ENCODE measurements at regions not wholly inside any gene's neighbourhood (a gene's known extent, or its start where the extent isn't known, plus 50 kb on each side); places are given as distances from the start of the nearest gene placed in this dataset.

GRCh38 chr5:85170183-85170582 is 785.5 kb upstream of the EDIL3 start:
- Histone ChIP-seq H3K27me3 (peaks cover 6% of the 10 kb centered on the region), H3K36me3 (no peaks in the 10 kb centered on the region), H3K27ac (no peak overlapping the region), H3K9me3 (ENCODE audit: low read depth) (no peaks in the 10 kb centered on the region), H3K4me3 (no peak overlapping the region), H3K4me1 (ENCODE audit: low read depth) (no peaks in the 10 kb centered on the region)
- TF ChIP-seq CTCF (IDR thresholded peaks at IDR 0.05; ENCODE audit: low read depth, low read length) = no peak
- DNase-seq (ENCODE audit: low read depth in 1 of 2, low spot score in 1 of 2) = no peak

GRCh38 chr5:85173469-85173868 is 788.8 kb upstream of the EDIL3 start:
- peaks cover 6% of the 10 kb centered on the region for H3K27me3 ChIP-seq
- no peak overlapping the region for H3K27ac ChIP-seq
- no peaks in the 10 kb centered on the region for H3K4me1 ChIP-seq (ENCODE audit: low read depth)
- TF ChIP-seq CTCF (IDR thresholded peaks at IDR 0.05; ENCODE audit: low read depth, low read length) = no peak
- DNase-seq (ENCODE audit: low read depth in 1 of 2, low spot score in 1 of 2) = no peak
- no peaks in the 10 kb centered on the region for H3K36me3 ChIP-seq
- no peak overlapping the region for H3K4me3 ChIP-seq
- no peaks in the 10 kb centered on the region for H3K9me3 ChIP-seq (ENCODE audit: low read depth)

- Histone ChIP-seq H3K4me3 (no peak overlapping the region), H3K4me1 (ENCODE audit: low read depth) (no peaks in the 10 kb centered on the region), H3K27ac (no peak overlapping the region), H3K9me3 (ENCODE audit: low read depth) (no peaks in the 10 kb centered on the region), H3K27me3 (no peaks in the 10 kb centered on the region), H3K36me3 (no peaks in the 10 kb centered on the region)
- TF ChIP-seq CTCF (IDR thresholded peaks at IDR 0.05; ENCODE audit: low read depth, low read length) = no peak
- no peak for DNase-seq (ENCODE audit: low read depth in 1 of 2, low spot score in 1 of 2)
Measured at GRCh38 chr5:85182344-85182743, 797.7 kb upstream of the EDIL3 start.

GRCh38 chr5:85204289-85204688 is 819.6 kb upstream of the EDIL3 start:
- no peak overlapping the region for H3K4me3 ChIP-seq
- no peak overlapping the region for H3K27ac ChIP-seq
- no peaks in the 10 kb centered on the region for H3K4me1 ChIP-seq (ENCODE audit: low read depth)
- no peaks in the 10 kb centered on the region for H3K36me3 ChIP-seq
- no peaks in the 10 kb centered on the region for H3K27me3 ChIP-seq
- DNase-seq (ENCODE audit: low read depth in 1 of 2, low spot score in 1 of 2) = no peak
- TF ChIP-seq CTCF (IDR thresholded peaks at IDR 0.05; ENCODE audit: low read depth, low read length) = no peak
- no peaks in the 10 kb centered on the region for H3K9me3 ChIP-seq (ENCODE audit: low read depth)

GRCh38 chr5:85205430-85205829 is 820.8 kb upstream of the EDIL3 start:
- H3K36me3 ChIP-seq = no peaks in the 10 kb centered on the region
- no peaks in the 10 kb centered on the region for H3K27me3 ChIP-seq
- no peak for DNase-seq (ENCODE audit: low read depth in 1 of 2, low spot score in 1 of 2)
- H3K4me1 ChIP-seq (ENCODE audit: low read depth) = no peaks in the 10 kb centered on the region
- H3K9me3 ChIP-seq (ENCODE audit: low read depth) = no peaks in the 10 kb centered on the region
- TF ChIP-seq CTCF (IDR thresholded peaks at IDR 0.05; ENCODE audit: low read depth, low read length) = no peak
- no peak overlapping the region for H3K27ac ChIP-seq
- no peak overlapping the region for H3K4me3 ChIP-seq

- Histone ChIP-seq H3K4me1 (ENCODE audit: low read depth) (no peaks in the 10 kb centered on the region), H3K27me3 (no peaks in the 10 kb centered on the region), H3K9me3 (ENCODE audit: low read depth) (no peaks in the 10 kb centered on the region), H3K36me3 (no peaks in the 10 kb centered on the region), H3K4me3 (no peak overlapping the region), H3K27ac (no peak overlapping the region)
- DNase-seq (ENCODE audit: low read depth in 1 of 2, low spot score in 1 of 2) = no peak
- no peak for TF ChIP-seq CTCF (IDR thresholded peaks at IDR 0.05; ENCODE audit: low read depth, low read length)
Measured at GRCh38 chr5:85225388-85225787, 840.7 kb upstream of the EDIL3 start.

All from cardiac muscle cell (in vitro differentiated cells and primary cell).